Stimulated activated CD8-positive, alpha-beta memory T cell treated with anti-CD3 and anti-CD28 coated beads, Interleukin-7, amount 100 ng/mL, for 48 hours (primary cell): ENCODE measurements at regions not wholly inside any gene's neighbourhood (a gene's known extent, or its start where the extent isn't known, plus 50 kb on each side); places are given as distances from the start of the nearest gene placed in this dataset.

Source experiments
- DNase-seq, 2 donors: peaks; one replicate each; pipeline ENCODE4 v3.0.0-alpha.2; 2020; ENCODE audit warnings: low read depth in 1 of 2; ENCODE audit errors: extremely low read depth in 1 of 2

DNA sequence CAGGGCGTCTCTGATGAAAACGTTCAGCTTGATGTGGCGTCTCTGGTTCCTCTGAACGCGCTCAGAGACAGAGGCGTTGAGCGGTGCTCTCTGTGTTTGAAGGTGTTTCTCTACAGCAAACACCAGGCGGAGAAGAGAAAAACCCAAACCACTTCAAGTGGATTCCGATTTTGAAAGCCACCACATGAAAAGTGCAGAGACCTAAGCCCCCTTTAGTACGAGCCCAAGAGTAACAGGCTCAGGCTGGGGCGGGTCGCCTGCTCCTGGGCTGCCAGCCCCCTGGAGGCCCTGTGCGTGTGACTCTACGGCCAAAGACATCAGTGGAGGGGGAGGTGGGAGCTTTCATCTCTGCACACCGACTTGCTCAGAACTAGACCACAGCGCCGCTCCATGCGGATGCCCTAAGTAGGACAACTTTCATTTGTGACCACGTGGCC, 328.4 kb downstream of the MAF start:
- peak; percentile 66 to 81 for DNase-seq

DNA sequence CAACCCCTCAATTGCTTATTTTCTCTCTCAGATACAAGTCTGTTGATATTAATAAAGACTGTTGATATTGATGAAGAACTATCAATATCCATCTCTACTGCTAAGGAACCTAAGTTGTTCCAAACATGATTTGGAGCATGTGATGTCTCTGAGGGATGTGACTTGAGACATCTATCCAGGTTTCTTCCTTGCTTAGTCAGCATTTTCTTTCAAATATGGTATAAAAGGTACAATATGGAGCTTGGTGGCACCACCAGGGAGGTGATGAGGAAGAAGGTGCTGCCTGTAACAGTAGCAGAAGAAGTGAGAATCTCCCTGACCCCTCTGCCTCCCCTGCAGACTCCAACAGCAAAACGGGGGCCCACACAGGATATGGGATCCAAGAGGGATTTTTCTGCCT, 329.0 kb downstream of the MAF start:
- no peak for DNase-seq

DNA sequence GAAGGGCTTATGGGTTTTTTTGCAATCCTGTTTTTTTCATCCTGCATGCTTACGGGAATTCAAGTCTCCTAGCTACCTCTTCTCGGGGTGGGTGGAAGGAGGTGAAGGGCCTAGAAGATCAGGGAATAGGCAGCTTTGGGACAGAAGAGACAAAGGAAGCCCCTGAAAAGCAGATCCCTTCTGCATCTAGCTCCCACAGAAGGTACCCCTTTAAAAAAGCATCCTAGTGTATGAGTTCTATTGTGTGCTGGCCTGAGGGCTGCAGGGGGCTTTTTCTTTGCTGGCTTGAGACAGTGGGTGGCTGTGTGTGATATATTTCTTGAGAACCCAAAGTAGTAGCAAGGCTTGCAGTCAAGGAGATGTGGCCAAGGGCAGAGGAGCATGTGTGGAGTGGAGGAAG, 330.5 kb downstream of the MAF start:
- DNase-seq, result no peak

DNA sequence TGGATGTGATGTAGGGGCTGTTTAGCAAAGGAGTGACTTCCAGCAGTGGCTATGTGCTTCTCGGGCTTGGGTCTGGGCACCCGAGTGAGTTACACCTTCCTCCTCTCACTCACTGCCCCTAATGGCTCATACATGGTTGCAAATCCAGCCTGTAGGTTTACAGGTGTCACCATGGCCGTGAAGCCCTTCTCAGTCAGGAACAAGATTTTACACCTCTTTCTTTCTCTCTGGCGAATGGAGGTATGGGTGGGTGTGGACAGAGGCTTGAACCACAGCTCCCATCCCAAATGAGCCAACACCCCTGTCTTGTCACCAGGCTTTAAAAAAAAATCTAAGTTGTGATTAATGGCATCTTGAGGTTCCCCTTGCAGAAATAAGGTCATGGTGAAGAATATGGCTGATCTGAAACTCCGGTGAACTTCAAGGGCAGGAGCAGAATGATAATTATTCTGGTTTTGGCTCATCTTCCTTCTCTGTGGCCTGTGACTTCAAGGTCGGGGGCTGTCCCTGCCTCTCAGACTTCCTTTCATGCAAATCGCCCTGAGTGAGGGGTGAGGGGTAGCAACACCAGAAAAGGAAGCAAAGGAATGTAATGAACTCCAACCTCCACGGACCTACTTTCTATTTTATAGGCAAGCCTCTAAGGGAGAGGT, 331.2 kb downstream of the MAF start:
- DNase-seq, result peak; percentile 50 to 77

DNA sequence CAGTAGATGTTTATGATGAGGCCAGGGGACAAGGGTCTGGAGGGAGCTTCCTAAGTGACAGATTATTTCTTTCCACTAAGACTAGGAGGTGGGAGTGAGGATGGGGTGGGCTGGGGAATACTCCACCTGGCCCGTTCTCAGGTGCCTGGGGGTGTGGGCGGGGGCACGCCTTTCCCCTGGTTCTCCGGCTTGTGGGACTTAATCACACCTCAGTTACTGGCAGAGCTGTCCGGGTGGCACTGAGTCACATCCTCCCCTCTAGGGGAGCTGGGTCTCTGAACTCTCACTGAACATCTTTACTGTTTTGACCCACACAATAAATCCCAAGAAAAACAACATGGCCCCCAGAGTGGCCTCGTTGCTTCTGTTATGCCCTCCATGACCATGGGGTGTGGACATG, 332.8 kb downstream of the MAF start:
- DNase-seq, result peak; percentile 46 to 82

GRCh38 chr16:79267146-79267545, 333.4 kb downstream of the MAF start:
- DNase-seq, result no peak

DNA sequence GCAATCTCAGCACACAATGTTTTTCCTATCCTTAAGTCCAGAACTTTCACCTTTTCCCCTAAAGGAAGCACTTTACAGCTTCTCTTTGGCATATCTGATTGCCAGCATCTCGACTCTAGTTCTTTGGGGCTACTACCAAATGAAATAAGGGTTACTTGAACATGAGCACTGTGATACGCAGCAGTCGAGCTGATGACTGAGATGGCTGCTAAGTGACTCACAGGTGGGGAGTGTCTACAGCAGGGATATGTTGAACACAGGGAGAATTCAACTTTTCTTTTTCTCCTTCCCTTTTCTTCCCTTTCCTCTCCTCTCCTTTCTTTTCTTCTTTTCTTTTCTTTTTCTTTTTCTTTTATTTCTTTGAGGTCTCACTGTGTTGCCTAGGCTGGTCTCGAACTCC, 334.8 kb downstream of the MAF start:
- no peak for DNase-seq

GRCh38 chr16:79265196-79265595, 335.3 kb downstream of the MAF start:
- DNase-seq, result no peak

DNA sequence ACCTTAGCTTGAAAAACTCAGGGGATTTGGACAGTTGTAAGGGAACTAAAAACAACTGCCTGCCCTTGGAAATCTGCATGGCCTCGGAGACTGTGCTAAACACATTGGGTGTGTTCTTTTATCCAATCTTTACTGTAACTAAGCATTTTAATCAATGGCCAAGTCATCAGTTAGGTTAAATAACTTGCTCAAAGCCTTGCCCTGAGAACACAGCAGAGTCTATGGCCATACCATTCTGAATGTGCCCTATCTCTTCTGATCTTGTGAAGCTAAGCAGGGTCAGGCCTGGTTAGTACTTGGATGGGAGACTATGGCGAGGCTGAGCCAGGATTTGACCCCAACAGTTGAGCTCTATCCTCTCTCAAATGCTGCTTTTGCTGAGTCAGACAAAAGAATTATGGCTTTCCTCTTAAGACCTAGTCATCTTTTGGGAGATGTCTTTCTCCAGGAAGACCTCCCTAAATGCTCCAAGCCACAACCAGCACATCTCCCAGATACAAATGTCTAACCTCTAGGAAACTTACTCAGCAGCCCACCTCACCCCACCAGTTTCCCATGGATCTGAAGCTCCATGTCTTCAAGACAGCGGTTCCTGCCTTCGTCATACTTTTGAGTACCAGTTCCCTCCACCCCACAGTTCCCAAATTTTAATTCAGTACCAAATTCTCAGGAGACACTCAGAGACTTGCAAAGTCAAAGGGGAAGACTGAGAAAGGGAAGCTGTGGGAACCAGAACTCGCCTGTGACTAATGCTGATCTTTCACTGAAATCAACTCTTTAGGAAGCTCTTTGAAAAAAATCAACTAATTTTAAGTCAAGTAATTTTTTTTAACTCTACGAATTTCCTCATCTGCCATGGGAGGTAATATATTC, 336.1 kb downstream of the MAF start:
- no peak for DNase-seq

- no peak for DNase-seq
These were observed 337.1 kb downstream of the MAF start for GRCh38 chr16:79263425-79263824.
